ENCODE measurements at regions not wholly inside any gene's neighbourhood (a gene's known extent, or its start where the extent isn't known, plus 50 kb on each side); places are given as distances from the start of the nearest gene placed in this dataset.
"Not testable (repeated sequence)": the region's sequence is repeated elsewhere in the genome, so short reads cannot be mapped to it uniquely, and the experiment has no call there.

GRCh38 chr11:81187033-81187432 is 1546.6 kb downstream of the FAM181B start:
- not testable (repeated sequence) for TF ChIP-seq POLR2A, CTCF (IDR thresholded peaks at IDR 0.05)
